ENCODE measurements at regions not wholly inside any gene's neighbourhood (a gene's known extent, or its start where the extent isn't known, plus 50 kb on each side); places are given as distances from the start of the nearest gene placed in this dataset.

DNA sequence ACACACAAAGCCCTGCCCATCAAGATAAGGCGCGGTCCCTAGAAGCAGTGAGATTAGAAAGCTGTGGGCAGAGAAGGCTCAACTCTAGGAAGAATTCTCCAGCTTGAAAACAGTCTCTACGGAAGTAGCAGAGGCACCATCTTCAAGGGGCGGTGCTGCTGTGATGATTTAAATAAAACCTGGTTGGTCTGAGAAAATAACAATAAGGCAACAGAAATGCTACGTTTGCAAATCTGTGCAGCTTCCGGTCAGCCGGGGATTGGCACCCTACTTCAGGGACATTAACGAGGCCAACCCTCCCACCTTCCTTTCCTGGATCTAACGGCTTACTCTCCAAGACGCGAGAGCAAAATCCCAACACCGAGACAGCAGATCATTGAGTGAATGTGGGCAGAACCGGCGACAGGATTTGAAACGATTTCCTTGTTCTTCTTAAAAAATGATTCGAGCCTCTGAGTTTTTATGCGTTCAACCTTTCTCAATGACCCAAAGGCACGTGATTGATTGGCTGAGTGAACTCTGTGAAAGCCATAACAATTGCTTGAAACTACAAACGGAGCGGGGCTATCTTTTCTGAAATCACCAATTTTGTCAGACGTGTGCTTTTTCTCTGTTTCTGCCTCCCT is 93.7 kb upstream of the ZNF516 start:
- Mint-ChIP-seq H3K9me3 (ENCODE audit: unreplicated experiment) (no peaks in the 10 kb centered on the region), H3K27me3 (ENCODE audit: unreplicated experiment) (peaks cover 51% of the 10 kb centered on the region), H3K4me1 (ENCODE audit: unreplicated experiment) (no peaks in the 10 kb centered on the region), H3K4me3 (ENCODE audit: unreplicated experiment) (no peak overlapping the region), H3K27ac (ENCODE audit: unreplicated experiment) (no peak overlapping the region), H3K36me3 (ENCODE audit: unreplicated experiment) (no peaks in the 10 kb centered on the region)
- peak; percentile 66 for DNase-seq (ENCODE audit: extremely low spot score, unreplicated experiment)
- no peak for TF ChIP-seq CTCF (IDR thresholded peaks at IDR 0.05)

DNA sequence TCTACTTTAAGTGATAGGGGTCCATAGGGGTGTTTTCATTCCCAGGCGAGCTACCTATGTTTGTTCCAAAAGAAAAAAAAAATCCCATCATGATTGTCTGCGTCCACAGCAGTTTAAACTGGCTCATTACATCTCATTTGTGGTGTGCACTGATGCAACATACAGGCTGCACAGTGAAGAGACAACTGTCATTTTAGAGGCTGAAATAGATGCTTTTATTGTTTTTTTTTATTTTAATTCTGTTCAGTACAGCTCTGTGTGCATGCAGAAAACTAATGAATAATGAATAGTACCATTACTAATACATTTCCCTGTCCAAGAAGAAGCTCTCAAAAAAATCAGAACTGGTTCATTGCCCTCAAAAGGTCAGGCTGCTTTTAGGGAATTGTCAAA is 92.8 kb upstream of the ZNF516 start:
- Mint-ChIP-seq H3K27ac (ENCODE audit: unreplicated experiment) (no peak overlapping the region), H3K36me3 (ENCODE audit: unreplicated experiment) (no peaks in the 10 kb centered on the region), H3K9me3 (ENCODE audit: unreplicated experiment) (no peaks in the 10 kb centered on the region), H3K27me3 (ENCODE audit: unreplicated experiment) (peaks cover 55% of the 10 kb centered on the region), H3K4me1 (ENCODE audit: unreplicated experiment) (no peaks in the 10 kb centered on the region), H3K4me3 (ENCODE audit: unreplicated experiment) (no peak overlapping the region)
- no peak for DNase-seq (ENCODE audit: extremely low spot score, unreplicated experiment)
- no peak for TF ChIP-seq CTCF (IDR thresholded peaks at IDR 0.05)

DNA sequence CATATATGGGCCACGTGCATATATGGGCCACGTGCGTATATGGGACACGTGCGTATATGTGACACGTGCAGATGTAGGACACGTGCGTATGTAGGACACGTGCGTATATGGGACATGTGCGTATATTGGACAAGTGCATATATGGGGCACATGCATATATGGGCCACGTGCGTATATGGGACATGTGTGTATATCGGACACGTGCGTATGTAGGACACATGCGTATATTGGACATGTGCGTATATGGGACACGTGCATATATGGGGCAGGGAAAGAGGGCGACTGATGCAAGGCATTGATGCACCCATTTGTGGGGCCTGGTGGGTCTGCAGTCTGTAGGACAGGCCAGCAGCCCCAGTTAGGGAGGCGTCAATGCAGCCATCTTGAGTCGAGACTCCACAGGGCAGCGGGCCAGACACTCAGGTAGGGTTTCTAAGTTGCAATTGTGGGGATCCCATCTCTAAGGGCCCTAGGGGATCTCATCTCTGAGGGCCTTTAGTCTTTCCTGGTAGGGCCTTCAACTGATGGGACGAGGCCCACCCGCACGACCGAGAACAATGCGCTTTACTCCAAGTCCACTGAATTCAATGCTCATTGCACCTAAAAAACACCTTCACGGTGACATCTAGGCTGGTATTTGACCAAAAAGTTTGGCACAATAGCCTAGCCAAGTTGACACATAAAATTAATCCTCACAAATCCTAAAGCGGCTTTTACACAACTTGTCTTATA is 92.3 kb upstream of the ZNF516 start:
- Mint-ChIP-seq H3K27ac (ENCODE audit: unreplicated experiment) (no peak overlapping the region), H3K27me3 (ENCODE audit: unreplicated experiment) (peaks cover 53% of the 10 kb centered on the region), H3K4me3 (ENCODE audit: unreplicated experiment) (no peak overlapping the region), H3K36me3 (ENCODE audit: unreplicated experiment) (no peaks in the 10 kb centered on the region), H3K9me3 (ENCODE audit: unreplicated experiment) (no peaks in the 10 kb centered on the region), H3K4me1 (ENCODE audit: unreplicated experiment) (no peaks in the 10 kb centered on the region)
- TF ChIP-seq CTCF (IDR thresholded peaks at IDR 0.05) = no peak
- peak; percentile 71 for DNase-seq (ENCODE audit: extremely low spot score, unreplicated experiment)

DNA sequence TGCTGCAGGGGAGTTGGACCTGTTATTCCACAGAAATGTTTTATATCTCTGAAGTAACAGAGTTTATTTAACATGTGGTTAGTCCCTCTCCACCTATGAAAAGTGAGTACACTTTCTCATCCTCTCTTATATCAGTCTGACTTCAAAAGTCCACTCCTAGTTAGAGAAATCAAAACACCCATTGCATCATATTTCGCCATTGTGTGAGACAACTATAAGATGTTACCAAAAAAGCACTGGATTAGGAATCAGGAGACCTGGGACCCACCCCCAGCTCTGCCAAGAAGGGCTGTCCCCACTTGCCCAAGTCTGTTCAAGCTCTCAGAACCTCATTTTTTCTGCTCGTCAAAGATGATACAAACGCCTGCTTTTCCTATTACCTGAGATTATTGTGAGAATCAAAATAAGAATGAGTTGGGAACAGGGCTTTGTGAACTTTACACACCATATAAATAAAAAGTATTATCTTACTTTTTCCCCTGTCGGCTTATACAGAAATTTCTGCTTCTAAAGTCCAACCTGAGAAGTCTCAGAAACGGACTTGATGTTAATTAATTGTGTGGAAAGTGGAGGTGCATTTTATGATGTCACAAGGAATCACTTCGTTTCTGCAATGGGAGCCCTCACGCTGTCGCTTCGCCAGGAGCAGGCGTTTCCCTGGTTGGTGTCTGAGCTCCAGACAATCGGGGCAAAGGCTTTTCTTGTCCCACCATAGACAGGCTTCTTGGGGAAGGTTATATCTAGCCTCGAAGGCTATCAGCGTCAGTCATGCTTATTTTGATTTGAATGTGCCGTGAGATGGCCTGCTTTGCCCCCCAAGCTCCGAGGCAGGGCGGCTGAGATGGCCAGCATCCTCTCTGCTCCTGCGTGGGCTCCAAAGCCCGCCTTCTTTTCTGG is 89.6 kb upstream of the ZNF516 start:
- no peak for TF ChIP-seq CTCF (IDR thresholded peaks at IDR 0.05)

DNA sequence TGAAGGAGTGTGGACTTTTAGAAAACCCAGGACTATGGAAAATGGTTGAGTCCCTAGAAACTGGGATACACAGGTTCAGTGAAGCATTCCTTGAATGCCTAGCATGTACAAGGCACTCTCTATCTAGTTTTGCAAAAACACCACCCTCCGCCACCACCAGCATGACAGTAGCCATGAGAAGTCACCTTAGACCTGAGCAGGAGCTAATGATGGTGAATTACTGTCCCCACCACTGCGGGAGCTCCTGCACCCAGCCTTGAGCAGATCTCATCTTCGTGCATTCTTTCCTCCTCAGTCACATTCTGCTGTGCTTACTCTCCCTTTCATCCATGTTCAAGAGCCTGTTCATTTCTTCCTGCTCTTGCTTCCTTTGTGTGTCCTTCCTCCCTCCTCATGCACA is 86.2 kb upstream of the ZNF516 start:
- H3K4me1 Mint-ChIP-seq (ENCODE audit: unreplicated experiment) = no peaks in the 10 kb centered on the region
- no peak overlapping the region for H3K27ac Mint-ChIP-seq (ENCODE audit: unreplicated experiment)
- DNase-seq (ENCODE audit: extremely low spot score, unreplicated experiment) = peak; percentile 60
- H3K4me3 Mint-ChIP-seq (ENCODE audit: unreplicated experiment) = no peak overlapping the region
- no peaks in the 10 kb centered on the region for H3K36me3 Mint-ChIP-seq (ENCODE audit: unreplicated experiment)
- peaks cover 40% of the 10 kb centered on the region for H3K27me3 Mint-ChIP-seq (ENCODE audit: unreplicated experiment)
- TF ChIP-seq CTCF (IDR thresholded peaks at IDR 0.05) = no peak
- H3K9me3 Mint-ChIP-seq (ENCODE audit: unreplicated experiment) = no peaks in the 10 kb centered on the region

More for the DNA sequence above, 89.6 kb upstream of the ZNF516 start:
- Mint-ChIP-seq H3K27ac (ENCODE audit: unreplicated experiment) (no peak overlapping the region), H3K36me3 (ENCODE audit: unreplicated experiment) (no peaks in the 10 kb centered on the region), H3K4me1 (ENCODE audit: unreplicated experiment) (no peaks in the 10 kb centered on the region), H3K4me3 (ENCODE audit: unreplicated experiment) (no peak overlapping the region), H3K9me3 (ENCODE audit: unreplicated experiment) (no peaks in the 10 kb centered on the region), H3K27me3 (ENCODE audit: unreplicated experiment) (peaks cover 53% of the 10 kb centered on the region)
- DNase-seq (ENCODE audit: extremely low spot score, unreplicated experiment) = peak; percentile 71

All from osteocyte (in vitro differentiated cells).